Panc1 (cell line): ENCODE measurements at regions not wholly inside any gene's neighbourhood (a gene's known extent, or its start where the extent isn't known, plus 50 kb on each side); places are given as distances from the start of the nearest gene placed in this dataset.

ENCODE experiments used
- ATAC-seq: fragments of 200-7000 bp; cut with Tn5 transposase; 2 replicates; pipeline ENCODE4 v1.9.1; 2020; ENCODE audit warnings: mild to moderate bottlenecking, moderate library complexity
- BruUV-seq: library from RNA; stranded (reverse); fragments of 400-500 nt; replicated peaks from 2 replicates; lab custom pipeline; 2021; lab: Mats Ljungman, UMichigan
- CTCF ChIA-PET: fragments of 300-600 bp; sonication (Branson Sonifier 250); formaldehyde crosslinking; loops from one replicate; lab custom pipeline; 2022; ENCODE audit warnings: antibody characterized with exemption; lab: Charles Lee
- POLR2A ChIA-PET: fragments of 300-600 bp; sonication (Branson Sonifier 250); formaldehyde crosslinking; loops from one replicate; lab custom pipeline; 2022; ENCODE audit warnings: antibody characterized with exemption; lab: Charles Lee
- DNase-seq: peaks from one replicate; pipeline ENCODE4 v3.0.0-alpha.2; 2010; ENCODE audit warnings: low read depth, low spot score
- H3K27ac ChIP-seq: 2 replicates; pipeline ENCODE4 v1.5.1; 2011; ENCODE audit warnings: mild to moderate bottlenecking, low read length, inconsistent platforms
- H3K27me3 ChIP-seq: fragments of 200-500 bp; sonication (Bioruptor generic); 2 replicates; pipeline ENCODE4 v1.6.0; 2014; ENCODE audit warnings: low read length, inconsistent platforms; ENCODE audit not compliant: control insufficient read depth, insufficient read depth
- H3K36me3 ChIP-seq: fragments of 200-500 bp; sonication (Bioruptor generic); 2 replicates; pipeline ENCODE4 v1.5.1; 2014; ENCODE audit warnings: inconsistent platforms, mild to moderate bottlenecking, low read length, moderate library complexity; ENCODE audit not compliant: control insufficient read depth, insufficient read depth
- H3K4me1 ChIP-seq: 2 replicates; pipeline ENCODE4 v1.5.1; 2011; ENCODE audit warnings: inconsistent platforms, mild to moderate bottlenecking, low read length, moderate library complexity; ENCODE audit not compliant: control insufficient read depth, insufficient read depth
- H3K4me3 ChIP-seq, 2 experiments: 2 replicates each; pipeline ENCODE4 v1.5.1; 2011 to 2012; ENCODE audit warnings: low read depth in 2 of 2, low read length in 2 of 2, mild to moderate bottlenecking in 2 of 2, inconsistent platforms in 1 of 2, moderate library complexity in 1 of 2
- H3K9me3 ChIP-seq: fragments of 200-500 bp; sonication (Bioruptor generic); 2 replicates; pipeline ENCODE4 v1.5.1; 2014; ENCODE audit warnings: low read depth, mild to moderate bottlenecking, inconsistent platforms, low read length, moderate library complexity; ENCODE audit not compliant: control insufficient read depth, insufficient read depth
- CTCF ChIP-seq: fragments of 450-650 bp; IDR thresholded peaks from 2 replicates; pipeline ENCODE4 v1.5.1; 2017; ENCODE audit warnings: mild to moderate bottlenecking
- POLR2AphosphoS5 ChIP-seq: IDR thresholded peaks from 2 replicates; pipeline ENCODE4 v1.6.1; 2012; ENCODE audit warnings: mild to moderate bottlenecking, low read depth, low read length, moderate library complexity
- REST ChIP-seq, 2 experiments: IDR thresholded peaks; 2 replicates each; pipeline ENCODE4 v1.6.1; 2011 to 2012; ENCODE audit warnings: low read depth in 2 of 2, control low read depth in 1 of 2, low read length in 1 of 2, mild to moderate bottlenecking in 1 of 2, moderate library complexity in 1 of 2; ENCODE audit not compliant: insufficient read depth in 1 of 2
- SIN3A ChIP-seq: IDR thresholded peaks from 2 replicates; pipeline ENCODE4 v1.6.1; 2012; ENCODE audit warnings: low read depth, mild to moderate bottlenecking, low read length, moderate library complexity, borderline replicate concordance; ENCODE audit not compliant: insufficient read depth
- TCF7L2 ChIP-seq: IDR thresholded peaks from 2 replicates; pipeline ENCODE4 v1.6.1; 2011; ENCODE audit warnings: mild to moderate bottlenecking, low read depth, low read length, inconsistent platforms
- in situ Hi-C: cut with HindIII; loops from 2 replicates; pipeline ENCODE4 v1.10.0; 2016; ENCODE audit warnings: low sequenced_read_pairs, low pct_unique_long_range_greater_than_20kb
- intact Hi-C: fragments of 100-400 bp; cut with micrococcal nuclease; formaldehyde crosslinking; loops from one replicate; pipeline ENCODE4 v1.10.0; 2022; ENCODE audit not compliant: unreplicated experiment

- Histone ChIP-seq H3K27ac (no peak overlapping the region), H3K36me3 (no peaks in the 10 kb centered on the region), H3K4me3 (no peak overlapping the region), H3K27me3 (no peaks in the 10 kb centered on the region), H3K9me3 (no peaks in the 10 kb centered on the region), H3K4me1 (no peaks in the 10 kb centered on the region)
- in situ Hi-C loops, result no loop called here
- intact Hi-C loops, result no loop called here
- BruUV-seq, result no TSS peak
- DNase-seq, result no peak
- no peak for TF ChIP-seq CTCF
- TF ChIP-seq REST (IDR thresholded peaks at IDR 0.05; ENCODE audit: insufficient read depth in 1 of 2, low read depth in 2 of 2, low read length in 1 of 2), result no peak
- no peak for TF ChIP-seq POLR2AphosphoS5
- TF ChIP-seq SIN3A, result no peak
- TF ChIP-seq TCF7L2, result no peak
- ChIA-PET CTCF (no interaction called here), POLR2A (no interaction called here)
- no peak for ATAC-seq
These were observed 174.8 kb downstream of the ENC1 start for GRCh38 chr5:74465724-74466123.

GRCh38 chr5:74464512-74465209, 175.9 kb downstream of the ENC1 start:
- intact Hi-C loops, result no loop called here
- Histone ChIP-seq H3K4me3 (no peak overlapping the region), H3K4me1 (no peaks in the 10 kb centered on the region), H3K27me3 (no peaks in the 10 kb centered on the region), H3K36me3 (no peaks in the 10 kb centered on the region), H3K9me3 (no peaks in the 10 kb centered on the region), H3K27ac (no peak overlapping the region)
- no peak for DNase-seq
- ATAC-seq, result no peak
- in situ Hi-C loops, result no loop called here
- POLR2A ChIA-PET, result interaction anchor here (0.6 kb wide), 2 partner anchors 110 to 633 kb away, joined by 3 read pairs; no protein-coding TSS in a partner anchor
- no TSS peak for BruUV-seq
- CTCF ChIA-PET, result interaction anchor here (0.6 to 0.7 kb wide), 2 partner anchors 43 to 72 kb away, joined by 3 to 4 read pairs; no protein-coding TSS in a partner anchor
- TF ChIP-seq POLR2AphosphoS5, result no peak
- no peak for TF ChIP-seq CTCF
- TF ChIP-seq TCF7L2, result no peak
- no peak for TF ChIP-seq SIN3A
- no peak for TF ChIP-seq REST (IDR thresholded peaks at IDR 0.05; ENCODE audit: insufficient read depth in 1 of 2, low read depth in 2 of 2, low read length in 1 of 2)
